ENCODE measurements at regions not wholly inside any gene's neighbourhood (a gene's known extent, or its start where the extent isn't known, plus 50 kb on each side); places are given as distances from the start of the nearest gene placed in this dataset.
A peak's percentile ranks its signal among the peaks of the same experiment; 100 is the strongest.
"Not testable (repeated sequence)": the region's sequence is repeated elsewhere in the genome, so short reads cannot be mapped to it uniquely, and the experiment has no call there.

DNA sequence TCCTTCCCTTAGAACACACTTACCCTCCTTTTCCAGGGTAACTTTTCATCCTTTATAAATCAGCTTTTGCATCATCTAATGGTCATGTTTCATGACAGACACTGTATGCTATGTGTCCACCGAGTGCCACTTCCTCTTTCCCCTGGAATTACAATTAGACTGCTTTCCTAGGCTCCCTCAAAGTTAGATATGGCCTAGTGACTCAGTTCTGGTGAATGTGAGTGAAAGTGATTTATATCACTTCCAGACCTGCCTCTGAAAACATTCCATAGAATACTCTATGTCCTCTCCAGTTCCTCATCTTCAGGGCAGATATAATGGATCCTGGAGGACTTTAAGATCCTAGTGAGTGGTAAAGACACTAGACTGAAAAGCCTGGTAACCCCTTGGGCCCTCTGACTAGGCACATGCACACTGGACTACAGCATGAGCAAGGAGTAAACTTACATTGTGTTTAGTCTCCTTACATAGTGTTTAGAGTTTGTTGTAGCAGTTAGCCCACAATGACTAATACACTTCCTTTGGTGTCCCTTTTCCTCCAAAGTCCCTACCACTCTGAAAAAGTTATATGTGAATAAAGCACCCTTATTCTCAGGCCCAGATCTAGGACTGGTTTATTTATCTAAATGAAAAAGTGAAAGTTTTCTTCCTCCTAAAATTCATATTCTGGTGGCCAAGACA is 59.3 kb downstream of the GPR88 start:
- DNase-seq: no peak

DNA sequence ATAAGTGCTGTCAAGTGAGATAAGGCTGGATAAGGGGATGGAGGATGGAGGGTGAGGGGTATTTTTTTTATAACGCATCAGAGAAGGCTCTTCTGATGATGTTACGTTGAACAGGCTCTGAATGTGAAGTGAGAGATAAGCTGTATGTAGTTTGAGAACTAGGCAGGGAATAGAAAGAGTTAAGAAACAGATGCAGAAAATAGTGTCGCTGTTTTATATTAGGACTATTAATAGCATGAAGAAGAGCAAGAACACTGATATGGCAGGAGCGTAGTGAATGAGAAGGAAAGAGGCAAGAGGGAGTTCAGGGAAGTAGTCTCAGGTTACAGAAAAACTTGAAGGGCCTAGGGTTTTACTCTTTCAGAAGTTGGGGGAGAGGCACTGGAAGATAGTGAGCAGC is 59.8 kb downstream of the GPR88 start:
- DNase-seq: no peak

- DNase-seq: not testable (repeated sequence)
Measured at GRCh38 chr1:100600377-100600776, 62.4 kb downstream of the GPR88 start.

DNA sequence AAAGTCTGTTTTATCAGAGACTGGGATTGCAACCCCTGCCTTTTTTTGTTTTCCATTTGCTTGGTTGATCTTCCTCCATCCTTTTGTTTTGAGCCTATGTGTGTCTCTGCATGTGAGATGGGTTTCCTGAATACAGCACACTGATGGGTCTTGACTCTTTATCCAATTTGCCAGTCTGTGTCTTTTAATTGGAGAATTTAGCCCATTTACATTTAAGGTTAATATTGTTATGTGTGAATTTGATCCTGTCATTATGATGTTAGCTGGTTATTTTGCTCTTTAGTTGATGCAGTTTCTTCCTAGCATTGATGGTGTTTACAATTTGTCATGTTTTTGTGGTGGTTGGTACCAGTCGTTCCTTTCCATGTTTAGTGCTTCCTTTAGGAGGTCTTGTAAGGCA is 64.1 kb downstream of the GPR88 start:
- not testable (repeated sequence) for DNase-seq

GRCh38 chr1:100604372-100604771 is 66.4 kb downstream of the GPR88 start:
- DNase-seq: no peak

GRCh38 chr1:100606438-100606837 is 68.5 kb downstream of the GPR88 start:
- DNase-seq: peak in 1 of 3 experiments; percentile 40

GRCh38 chr1:100607628-100608240 is 69.8 kb downstream of the GPR88 start:
- DNase-seq: no peak

DNA sequence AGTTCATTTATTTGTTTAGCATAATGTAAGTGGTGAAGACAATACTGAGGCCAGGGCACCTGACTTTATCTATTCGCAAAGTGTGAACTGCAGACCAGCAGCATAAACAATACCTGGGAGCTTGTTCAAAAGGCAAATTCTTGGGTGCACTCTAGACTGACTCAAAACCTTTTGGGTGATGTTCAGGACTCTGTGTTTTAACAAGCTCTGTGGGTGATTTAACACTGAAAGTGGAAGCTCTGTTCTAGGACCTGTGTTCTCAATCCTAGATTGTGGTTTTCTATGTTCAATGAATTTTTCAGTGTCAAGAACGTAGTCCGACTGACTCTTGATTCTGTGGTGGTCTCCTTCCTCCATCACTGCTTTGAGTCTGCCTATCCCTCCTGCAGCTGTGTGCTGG is 71.9 kb downstream of the GPR88 start:
- DNase-seq: no peak

- DNase-seq: no peak
Measured at GRCh38 chr1:100611086-100611485, 73.1 kb downstream of the GPR88 start.

DNA sequence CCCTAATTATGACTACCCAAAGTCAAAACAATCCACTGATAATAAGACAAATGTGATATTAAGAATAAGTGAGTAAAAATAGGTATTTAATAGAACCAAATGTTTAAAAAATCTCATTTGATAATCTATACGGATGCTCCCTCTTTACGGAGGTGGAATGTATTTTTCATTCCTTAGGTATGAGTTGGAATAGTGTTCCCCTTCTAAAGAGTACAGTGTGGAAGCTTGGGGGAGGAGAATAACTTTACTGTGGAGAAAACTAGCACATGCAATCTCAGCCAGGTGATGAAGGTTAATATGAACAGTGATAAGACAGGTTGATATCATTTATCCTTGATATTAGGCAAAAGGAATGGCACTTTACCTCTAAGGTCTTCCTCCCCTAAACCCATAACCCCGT is 74.6 kb downstream of the GPR88 start:
- DNase-seq: no peak

DNA sequence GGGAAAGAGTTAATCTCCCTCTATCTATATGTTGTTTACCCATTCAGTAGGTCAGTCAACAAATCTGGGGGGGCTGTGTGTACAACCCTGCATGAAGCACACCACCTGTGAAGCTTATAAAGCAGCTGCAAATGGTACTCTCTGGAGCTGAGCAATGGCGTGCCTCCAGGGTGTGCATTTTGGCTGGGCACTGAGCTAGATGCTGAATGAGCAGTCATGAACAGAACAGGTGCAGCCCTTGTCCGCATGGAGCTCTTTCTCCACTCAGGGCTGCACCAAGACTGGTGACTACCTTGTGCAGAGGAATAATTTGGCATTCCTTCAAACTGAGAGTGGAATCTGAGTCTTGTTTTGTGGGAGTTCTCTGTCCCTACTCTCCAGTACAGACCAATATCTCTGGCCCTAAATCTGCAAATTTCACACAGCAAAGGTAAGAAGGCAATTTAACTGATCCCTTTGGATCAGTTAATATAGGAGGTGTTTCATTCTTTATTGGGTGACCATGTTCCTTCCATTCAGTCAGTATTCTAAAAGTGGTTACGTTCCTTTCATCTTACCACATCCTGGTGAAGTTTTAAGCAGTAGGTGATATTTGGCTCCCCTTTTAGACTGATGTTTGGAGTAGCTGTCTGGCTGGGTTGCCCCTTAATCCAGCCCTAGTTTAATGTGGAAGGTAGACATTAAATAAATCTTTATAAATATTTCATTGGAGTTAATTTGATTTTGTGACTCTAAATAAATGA is 76.0 kb downstream of the GPR88 start:
- DNase-seq: no peak

DNA sequence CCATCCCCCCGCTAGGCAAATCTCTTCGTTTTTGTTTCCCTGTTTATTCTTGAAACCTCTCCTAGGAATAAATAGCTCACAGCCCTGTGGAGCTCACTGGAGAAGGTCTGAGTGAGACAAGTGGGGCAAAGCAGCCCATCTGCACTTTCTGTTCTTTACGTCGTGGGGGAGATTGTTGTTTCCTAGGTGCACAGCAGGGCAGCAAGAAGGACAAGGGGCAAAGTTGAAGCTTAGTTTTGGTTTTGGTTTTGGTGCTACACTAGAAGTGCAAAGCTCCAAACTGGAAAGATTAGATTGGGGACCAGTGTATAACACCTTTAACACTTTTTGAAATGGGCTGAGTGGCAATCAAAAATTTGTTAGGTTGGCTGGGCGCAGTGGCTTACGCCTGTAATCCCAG is 76.6 kb downstream of the GPR88 start:
- DNase-seq: no peak

DNA sequence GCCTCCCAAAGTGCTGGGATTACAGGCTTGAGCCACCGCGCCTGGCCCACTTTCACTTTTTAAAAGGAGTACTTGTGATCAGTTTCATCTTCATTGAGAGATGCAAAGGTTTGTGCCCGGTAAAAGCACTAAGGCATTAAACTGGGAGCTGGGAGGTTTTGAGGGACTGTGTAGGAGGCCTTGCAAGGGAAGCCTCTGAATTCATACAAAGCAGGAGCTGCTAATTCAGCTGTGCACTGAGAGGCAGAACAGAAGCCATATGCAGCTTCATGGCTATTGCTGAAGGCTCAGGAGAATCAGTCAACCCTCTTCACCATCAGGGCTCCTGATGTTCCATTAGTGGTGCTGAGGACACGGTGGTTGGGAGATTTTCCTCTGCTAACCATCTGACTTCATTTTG is 77.7 kb downstream of the GPR88 start:
- no peak for DNase-seq

- DNase-seq: no peak
Measured at GRCh38 chr1:100616121-100616621, 78.2 kb downstream of the GPR88 start.

- DNase-seq: no peak
Measured at GRCh38 chr1:100622037-100622436, 84.1 kb downstream of the GPR88 start.

GRCh38 chr1:100622506-100622905 is 84.6 kb downstream of the GPR88 start:
- DNase-seq: no peak

DNA sequence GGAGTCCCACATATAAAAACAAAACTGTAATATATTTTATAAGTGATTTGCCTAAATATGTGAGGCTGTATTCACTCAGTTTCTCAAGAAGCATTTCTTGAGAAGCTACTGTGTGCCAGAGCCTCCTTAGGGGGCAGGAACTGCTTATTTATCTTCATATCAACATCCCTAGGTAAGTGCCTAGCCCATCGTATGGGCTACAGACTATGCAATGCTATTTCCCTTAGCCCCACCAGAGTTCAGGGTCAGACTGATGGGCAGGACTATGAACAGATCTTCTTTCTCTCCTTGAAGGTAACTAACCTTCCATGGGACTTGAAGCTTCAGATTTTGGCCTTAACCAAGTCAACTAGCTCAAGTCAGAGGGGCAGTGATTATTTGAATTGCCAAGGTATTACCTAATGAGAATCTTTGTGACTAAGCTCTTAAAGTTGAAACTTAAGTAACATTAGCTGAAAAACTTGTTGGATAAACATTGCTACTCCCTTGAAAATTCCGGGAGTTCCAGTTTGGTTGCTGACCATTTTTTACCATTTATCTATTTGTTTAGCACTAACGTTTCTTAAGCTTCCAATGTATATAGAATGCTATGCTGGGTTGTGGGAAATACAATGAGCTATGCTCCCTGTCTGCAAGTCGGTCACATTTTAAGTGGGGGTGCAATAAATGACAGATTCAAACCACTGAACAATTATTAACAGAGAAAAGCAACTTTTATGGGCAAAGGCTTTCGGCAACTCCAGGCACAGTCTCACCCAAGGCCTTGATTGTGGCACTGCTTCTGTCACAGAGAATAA is 85.2 kb downstream of the GPR88 start:
- DNase-seq: no peak

DNA sequence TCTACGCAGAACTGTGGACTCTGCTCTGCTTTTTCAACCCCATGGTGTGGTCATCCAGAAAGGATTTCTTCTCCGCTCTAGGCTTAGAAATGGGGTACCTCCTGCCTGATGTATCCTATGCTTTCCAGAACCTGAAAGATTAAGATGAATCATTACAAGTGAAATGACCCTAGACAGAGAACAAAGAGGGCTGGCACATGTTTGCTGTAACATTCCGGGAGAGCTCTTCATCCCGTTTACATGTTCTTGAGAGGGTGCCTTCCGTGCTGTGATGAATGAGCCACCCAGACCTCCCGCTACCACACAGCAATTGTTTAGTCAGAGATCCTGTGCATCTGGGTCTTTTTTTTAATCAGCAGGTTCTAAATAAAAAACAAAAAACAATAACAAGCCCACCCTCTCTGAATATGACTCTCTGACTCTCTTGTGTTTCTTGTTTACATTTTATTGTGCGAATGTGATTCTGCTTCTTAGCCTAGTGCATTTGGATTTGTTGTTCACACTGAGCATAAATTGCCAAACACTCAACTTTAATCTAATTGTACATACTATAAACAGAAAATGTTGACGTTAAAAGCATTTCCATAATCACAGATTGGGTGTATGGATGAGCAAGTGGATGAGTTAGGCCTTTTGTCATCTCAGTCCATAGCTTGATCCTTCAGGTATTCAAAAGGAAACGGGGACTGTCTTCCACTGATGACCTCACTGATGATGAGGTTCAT is 87.1 kb downstream of the GPR88 start:
- peak in 1 of 3 experiments; percentile 20 for DNase-seq

DNA sequence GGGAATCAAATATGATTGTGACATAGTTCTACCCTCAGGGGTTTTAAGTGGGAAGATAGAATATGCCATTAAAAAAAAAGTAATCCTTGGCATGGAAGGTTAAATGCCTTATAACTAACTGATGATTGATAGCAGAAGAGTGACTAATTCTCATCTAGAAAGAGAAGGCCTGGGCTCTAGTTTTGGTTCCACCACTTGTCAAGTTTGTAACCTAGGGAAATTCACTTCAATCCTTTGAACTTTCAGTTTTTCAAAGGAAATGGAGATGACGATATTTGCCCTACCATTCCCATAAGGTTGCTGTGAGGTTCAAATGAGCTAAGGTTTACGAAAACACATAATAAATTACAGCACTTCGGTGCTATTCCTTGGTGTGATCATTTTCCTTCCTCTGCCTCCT is 88.5 kb downstream of the GPR88 start:
- no peak for DNase-seq

DNA sequence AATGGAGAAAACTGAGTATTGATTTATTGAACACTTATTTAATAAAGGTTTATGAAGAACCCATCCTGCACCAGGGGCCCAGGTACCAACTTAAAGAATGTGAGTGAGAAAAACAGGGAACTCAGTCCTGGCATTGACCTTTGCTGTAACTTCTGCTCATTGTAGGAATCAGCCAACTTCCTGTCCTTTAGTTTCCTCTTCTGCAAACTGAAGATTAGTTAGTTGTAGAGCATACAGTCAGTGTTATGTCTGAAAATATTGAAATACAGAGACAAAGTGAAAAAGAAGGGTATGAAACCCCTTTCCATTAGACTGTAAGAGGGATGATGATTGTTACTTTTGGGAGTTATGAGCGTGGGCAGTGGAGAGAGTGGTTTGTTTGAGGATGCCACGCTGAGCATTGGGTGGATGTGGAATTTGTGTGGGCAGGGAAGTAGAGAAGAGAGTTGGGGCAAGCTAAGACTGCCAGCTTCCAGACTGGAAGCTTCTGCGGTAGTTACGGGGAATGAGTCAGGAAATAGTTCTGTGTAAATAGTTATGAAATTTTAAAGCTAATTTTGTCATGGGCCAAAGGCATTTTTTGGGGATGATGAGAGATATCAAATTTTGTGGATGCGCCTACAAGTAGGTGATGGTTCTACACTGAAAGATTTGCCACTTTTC is 89.2 kb downstream of the GPR88 start:
- DNase-seq: no peak

GRCh38 chr1:100627936-100628335 is 90.0 kb downstream of the GPR88 start:
- no peak for DNase-seq

- no peak for DNase-seq
Measured at GRCh38 chr1:100628631-100629081, 90.7 kb downstream of the GPR88 start.
